ENCODE measurements at regions not wholly inside any gene's neighbourhood (a gene's known extent, or its start where the extent isn't known, plus 50 kb on each side); places are given as distances from the start of the nearest gene placed in this dataset.
"Not testable (repeated sequence)": the region's sequence is repeated elsewhere in the genome, so short reads cannot be mapped to it uniquely, and the experiment has no call there.

GRCh38 chrX:110924871-110925270 lies 129.3 kb upstream of the CHRDL1 start:
- Histone ChIP-seq H3K9me3 (ENCODE audit: low read depth) (no peaks in the 10 kb centered on the region), H3K36me3 (no peaks in the 10 kb centered on the region), H3K4me1 (ENCODE audit: low read depth) (no peaks in the 10 kb centered on the region), H3K4me3 (no peak overlapping the region), H3K27me3 (no peaks in the 10 kb centered on the region), H3K27ac (no peak overlapping the region)
- DNase-seq (ENCODE audit: low read depth in 1 of 2, low spot score in 1 of 2) = no peak
- no peak for TF ChIP-seq CTCF (IDR thresholded peaks at IDR 0.05; ENCODE audit: low read depth, low read length)

- no peaks in the 10 kb centered on the region for H3K36me3 ChIP-seq
- H3K4me1 ChIP-seq (ENCODE audit: low read depth) = no peaks in the 10 kb centered on the region
- no peak overlapping the region for H3K4me3 ChIP-seq
- H3K27ac ChIP-seq = no peak overlapping the region
- no peak for TF ChIP-seq CTCF (IDR thresholded peaks at IDR 0.05; ENCODE audit: low read depth, low read length)
- no peaks in the 10 kb centered on the region for H3K27me3 ChIP-seq
- DNase-seq (ENCODE audit: low read depth in 1 of 2, low spot score in 1 of 2) = no peak
- H3K9me3 ChIP-seq (ENCODE audit: low read depth) = no peaks in the 10 kb centered on the region
Measured at GRCh38 chrX:110920991-110921390, 125.4 kb upstream of the CHRDL1 start.

GRCh38 chrX:110915570-110915969 lies 120.0 kb upstream of the CHRDL1 start:
- Histone ChIP-seq H3K36me3 (no peaks in the 10 kb centered on the region), H3K27me3 (no peaks in the 10 kb centered on the region), H3K4me3 (no peak overlapping the region), H3K9me3 (ENCODE audit: low read depth) (no peaks in the 10 kb centered on the region), H3K4me1 (ENCODE audit: low read depth) (no peaks in the 10 kb centered on the region), H3K27ac (no peak overlapping the region)
- TF ChIP-seq CTCF (IDR thresholded peaks at IDR 0.05; ENCODE audit: low read depth, low read length) = no peak
- DNase-seq (ENCODE audit: low read depth in 1 of 2, low spot score in 1 of 2) = no peak

GRCh38 chrX:110915111-110915510 lies 119.5 kb upstream of the CHRDL1 start:
- DNase-seq (ENCODE audit: low read depth in 1 of 2, low spot score in 1 of 2) = peak in 1 of 2 donors; percentile 1
- Histone ChIP-seq H3K27ac (no peak overlapping the region), H3K4me3 (no peak overlapping the region), H3K4me1 (ENCODE audit: low read depth) (no peaks in the 10 kb centered on the region), H3K36me3 (no peaks in the 10 kb centered on the region), H3K27me3 (no peaks in the 10 kb centered on the region), H3K9me3 (ENCODE audit: low read depth) (no peaks in the 10 kb centered on the region)
- no peak for TF ChIP-seq CTCF (IDR thresholded peaks at IDR 0.05; ENCODE audit: low read depth, low read length)

GRCh38 chrX:110914281-110914680 lies 118.7 kb upstream of the CHRDL1 start:
- Histone ChIP-seq H3K27ac (no peak overlapping the region), H3K4me1 (ENCODE audit: low read depth) (no peaks in the 10 kb centered on the region), H3K4me3 (no peak overlapping the region), H3K9me3 (ENCODE audit: low read depth) (no peaks in the 10 kb centered on the region), H3K27me3 (no peaks in the 10 kb centered on the region), H3K36me3 (no peaks in the 10 kb centered on the region)
- no peak for TF ChIP-seq CTCF (IDR thresholded peaks at IDR 0.05; ENCODE audit: low read depth, low read length)
- DNase-seq (ENCODE audit: low read depth in 1 of 2, low spot score in 1 of 2) = no peak

GRCh38 chrX:110904747-110905146 lies 109.1 kb upstream of the CHRDL1 start:
- not testable (repeated sequence) for H3K27me3 ChIP-seq; H3K4me3 ChIP-seq; H3K4me1 ChIP-seq (ENCODE audit: low read depth); H3K27ac ChIP-seq; H3K36me3 ChIP-seq; H3K9me3 ChIP-seq (ENCODE audit: low read depth); DNase-seq (ENCODE audit: low read depth in 1 of 2, low spot score in 1 of 2)

Measured in cardiac muscle cell (in vitro differentiated cells and primary cell).